ENCODE measurements at regions not wholly inside any gene's neighbourhood (a gene's known extent, or its start where the extent isn't known, plus 50 kb on each side); places are given as distances from the start of the nearest gene placed in this dataset.

DNA sequence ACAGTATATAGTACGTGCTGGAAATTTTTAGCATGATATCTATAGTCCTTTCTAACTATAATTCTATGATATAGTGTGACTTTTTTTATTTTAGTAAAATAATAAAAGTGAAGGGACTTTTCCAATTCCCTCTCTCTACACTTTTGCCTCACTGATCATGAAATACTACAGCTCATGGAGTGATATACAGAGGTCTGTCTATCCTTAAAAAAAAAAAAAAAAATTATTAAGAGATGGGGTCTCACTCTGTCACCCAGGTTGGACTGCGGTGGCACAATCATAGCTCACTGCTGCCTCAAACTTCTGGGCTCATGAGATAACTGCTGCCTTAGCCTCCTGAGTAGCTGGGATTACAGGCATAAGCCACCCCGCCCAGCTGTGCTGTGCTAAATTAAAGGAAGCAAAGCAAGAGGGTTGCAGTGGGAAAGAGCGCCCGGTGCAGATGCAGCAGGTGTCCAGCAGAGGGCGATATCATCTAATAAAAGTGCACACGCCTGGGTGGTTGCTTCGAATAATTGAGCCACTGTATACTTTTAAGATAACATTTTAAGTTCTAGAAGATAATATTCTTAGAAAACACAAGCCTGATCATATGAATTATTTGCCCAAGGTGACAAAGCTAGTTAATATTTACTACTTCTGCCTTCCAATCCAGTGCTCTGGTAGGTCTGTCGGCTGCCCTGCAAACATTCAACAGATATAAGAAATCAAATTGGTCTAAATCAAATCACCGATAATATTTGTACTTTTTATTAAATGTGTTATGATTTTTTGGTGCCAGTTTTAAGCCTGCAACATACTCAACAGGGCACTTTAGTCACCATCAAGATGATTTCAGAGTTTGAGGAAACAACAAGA is 94.9 kb upstream of the NT5E start:
- Histone ChIP-seq H3K27ac (ENCODE audit: extremely low read depth, low read depth, low read length) (no peak overlapping the region), H2AFZ (ENCODE audit: low read depth, low read length) (no peak overlapping the region), H3K27me3 (ENCODE audit: control insufficient read depth in 2 of 2, insufficient read depth in 2 of 2, low read length in 2 of 2) (no peaks in the 10 kb centered on the region), H3K4me3 (no peak overlapping the region), H3K9me3 (replicated peaks; ENCODE audit: control insufficient read depth, insufficient read depth, low read depth, low read length) (no peaks in the 10 kb centered on the region), H3K36me3 (ENCODE audit: control insufficient read depth, insufficient read depth, low read length) (no peaks in the 10 kb centered on the region), H3K9me1 (ENCODE audit: control insufficient read depth, insufficient read depth, low read length) (no peaks in the 10 kb centered on the region), H3K4me1 (replicated peaks in 1 of 2; ENCODE audit: control insufficient read depth in 2 of 2, insufficient read depth in 2 of 2, low read length in 2 of 2) (no peaks in the 10 kb centered on the region), H3K79me2 (ENCODE audit: control insufficient read depth, insufficient read depth, low read length) (no peaks in the 10 kb centered on the region), H4K20me1 (replicated peaks; ENCODE audit: control insufficient read depth, insufficient read depth, low read length) (no peaks in the 10 kb centered on the region), H3K4me2 (ENCODE audit: insufficient read depth, low read length) (no peak overlapping the region), H3K9ac (ENCODE audit: insufficient read depth in 1 of 2, low read depth in 2 of 2, low read length in 2 of 2) (no peak overlapping the region)
- BruUV-seq (replicated peaks), result no TSS peak
- DNase-seq (ENCODE audit: extremely low read depth in 1 of 4, low spot score in 3 of 4) (peak; percentile 67 to 79 (median 78)), FAIRE-seq (peak; percentile 77), ATAC-seq (peak; percentile 98)
- in situ Hi-C loops (cut with MboI) (loop anchor here (10.0 kb wide), 1 partner anchor 130 kb away; no protein-coding TSS in a partner anchor), intact Hi-C loops (cut with micrococcal nuclease) (loop anchor here (1.0 to 5.0 kb wide), 4 partner anchors 128 to 1582 kb away; partner anchors contain the start of gene HTR1E)
- WGBS (ENCODE audit: insufficient coverage, low coverage, missing lambda C conversion rate), result 5% methylated on average over 10 of the region's 10 CpGs
- ChIA-PET POLR2A (interaction anchor here (0.6 to 0.7 kb wide), 3 partner anchors 312 to 1674 kb away, joined by 3 read pairs; no protein-coding TSS in a partner anchor), CTCF (ENCODE audit: low intra/inter-chr PET ratio) (interaction anchor here (0.6 to 1.0 kb wide), 5 partner anchors 100 to 444 kb away, joined by 3 to 5 read pairs (median 4); no protein-coding TSS in a partner anchor)
- peak; percentile 69 for TF ChIP-seq CBFA2T3 (IDR thresholded peaks at IDR 0.05)
- peak; percentile 75 for TF ChIP-seq TCF3 (CRISPR knock-in tag; IDR thresholded peaks at IDR 0.05)
- peak; percentile 79 for TF ChIP-seq ZKSCAN8 (CRISPR knock-in tag; IDR thresholded peaks at IDR 0.05)
- TF ChIP-seq GATAD2A (IDR thresholded peaks at IDR 0.05), result no peak
- TF ChIP-seq ARID1B (IDR thresholded peaks at IDR 0.05), result peak; percentile 68
- TF ChIP-seq PTRF (tag; IDR thresholded peaks at IDR 0.05), result no peak
- peak; percentile 54 for TF ChIP-seq DEAF1 (CRISPR knock-in tag; IDR thresholded peaks at IDR 0.05)
- TF ChIP-seq, protein P1, sequence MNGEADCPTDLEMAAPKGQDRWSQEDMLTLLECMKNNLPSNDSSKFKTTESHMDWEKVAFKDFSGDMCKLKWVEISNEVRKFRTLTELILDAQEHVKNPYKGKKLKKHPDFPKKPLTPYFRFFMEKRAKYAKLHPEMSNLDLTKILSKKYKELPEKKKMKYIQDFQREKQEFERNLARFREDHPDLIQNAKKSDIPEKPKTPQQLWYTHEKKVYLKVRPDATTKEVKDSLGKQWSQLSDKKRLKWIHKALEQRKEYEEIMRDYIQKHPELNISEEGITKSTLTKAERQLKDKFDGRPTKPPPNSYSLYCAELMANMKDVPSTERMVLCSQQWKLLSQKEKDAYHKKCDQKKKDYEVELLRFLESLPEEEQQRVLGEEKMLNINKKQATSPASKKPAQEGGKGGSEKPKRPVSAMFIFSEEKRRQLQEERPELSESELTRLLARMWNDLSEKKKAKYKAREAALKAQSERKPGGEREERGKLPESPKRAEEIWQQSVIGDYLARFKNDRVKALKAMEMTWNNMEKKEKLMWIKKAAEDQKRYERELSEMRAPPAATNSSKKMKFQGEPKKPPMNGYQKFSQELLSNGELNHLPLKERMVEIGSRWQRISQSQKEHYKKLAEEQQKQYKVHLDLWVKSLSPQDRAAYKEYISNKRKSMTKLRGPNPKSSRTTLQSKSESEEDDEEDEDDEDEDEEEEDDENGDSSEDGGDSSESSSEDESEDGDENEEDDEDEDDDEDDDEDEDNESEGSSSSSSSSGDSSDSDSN (IDR thresholded peaks at IDR 0.05; ENCODE audit: borderline replicate concordance in 1 of 2, low read depth in 2 of 2, low read length in 2 of 2), result no peak
- 0 out of 4 replicates have a peak, but pooled peaks of 1 of the 2 experiments have one; percentile 21 for TF ChIP-seq MAZ (CRISPR knock-in tag; conservative IDR thresholded peaks at IDR 0.05 in 1 of 2, IDR thresholded peaks at IDR 0.05 in 1 of 2)
- TF ChIP-seq PCBP1 (IDR thresholded peaks at IDR 0.05; ENCODE audit: low read depth, low read length, poor library complexity, severe bottlenecking), result no peak
- no peak for TF ChIP-seq CREB1 (IDR thresholded peaks at IDR 0.05)
- no peak for TF ChIP-seq CREB1 (CRISPR knock-in tag; IDR thresholded peaks at IDR 0.05)
- TF ChIP-seq NFE2 (IDR thresholded peaks at IDR 0.05; ENCODE audit: low read depth), result no peak
- no peak for TF ChIP-seq NR1H2 (CRISPR knock-in tag; IDR thresholded peaks at IDR 0.05)
- no peak for TF ChIP-seq CBX8 (IDR thresholded peaks at IDR 0.05; ENCODE audit: borderline replicate concordance, extremely low read depth, low read depth, low read length, poor library complexity, severe bottlenecking)
- TF ChIP-seq ARID2 (IDR thresholded peaks at IDR 0.05), result peak; percentile 56; the same call in 1 of the 2 replicates

Measured in K562 (cell line).